GM12873 (cell line): ENCODE measurements at regions not wholly inside any gene's neighbourhood (a gene's known extent, or its start where the extent isn't known, plus 50 kb on each side); places are given as distances from the start of the nearest gene placed in this dataset.

Experiments used
- CTCF ChIP-seq: IDR thresholded peaks from 2 replicates; pipeline ENCODE4 v1.5.1; 2012; ENCODE audit warnings: low read depth, mild to moderate bottlenecking, moderate library complexity, low read length, control low read depth; ENCODE audit not compliant: insufficient read depth; ENCODE audit errors: missing control alignments

GRCh38 chr10:1961989-1962388, 224.7 kb upstream of the ADARB2 start:
- no peak for TF ChIP-seq CTCF

GRCh38 chr10:1960982-1961381, 223.7 kb upstream of the ADARB2 start:
- no peak for TF ChIP-seq CTCF

- TF ChIP-seq CTCF = no peak
Observed at GRCh38 chr10:1957057-1957456, 219.7 kb upstream of the ADARB2 start.

GRCh38 chr10:1954300-1954699, 217.0 kb upstream of the ADARB2 start:
- TF ChIP-seq CTCF = no peak

GRCh38 chr10:1952126-1953095, 215.1 kb upstream of the ADARB2 start:
- TF ChIP-seq CTCF = no peak

GRCh38 chr10:1950803-1951495, 213.6 kb upstream of the ADARB2 start:
- TF ChIP-seq CTCF = no peak

GRCh38 chr10:1947464-1948003, 210.2 kb upstream of the ADARB2 start:
- no peak for TF ChIP-seq CTCF
